HCT116 (cell line): ENCODE measurements at regions not wholly inside any gene's neighbourhood (a gene's known extent, or its start where the extent isn't known, plus 50 kb on each side); places are given as distances from the start of the nearest gene placed in this dataset.

ENCODE experiments used
- ATAC-seq: fragments of 200-7000 bp; cut with Tn5 transposase; 2 replicates; pipeline ENCODE4 v1.9.1; 2020; ENCODE audit warnings: mild to moderate bottlenecking, moderate library complexity
- BruUV-seq: library from RNA; stranded (reverse); fragments of 400-500 nt; replicated peaks from 2 replicates; lab custom pipeline; 2021; lab: Mats Ljungman, UMichigan
- CTCF ChIA-PET: fragments of 300-600 bp; sonication (Branson Sonifier 250); formaldehyde crosslinking; loops from one replicate; lab custom pipeline; 2021; ENCODE audit warnings: antibody characterized with exemption; lab: Charles Lee
- POLR2A ChIA-PET: fragments of 300-600, 350-600 bp; sonication (Branson Sonifier 250); formaldehyde crosslinking; loops from one replicate; lab custom pipeline; 2021; ENCODE audit warnings: antibody characterized with exemption; lab: Charles Lee
- RAD21 ChIA-PET, 2 experiments: fragments of 300-600 bp; sonication (Branson Sonifier 250); formaldehyde crosslinking; loops; one replicate each; lab custom pipeline; 2023; ENCODE audit warnings: low total read pairs in 2 of 2; ENCODE audit not compliant: uncharacterized antibody in 2 of 2, unreplicated experiment in 2 of 2, low non-redundant PET in 1 of 2; lab: Charles Lee
- DNase-seq: peaks from one replicate; pipeline ENCODE4 v3.0.0-alpha.2; 2010; ENCODE audit warnings: low read depth, low spot score
- H2AFZ ChIP-seq: fragments of 200-600 bp; shearing (Covaris generic), sonication (generic); 2 replicates; pipeline ENCODE4 v1.6.1; 2017; ENCODE audit warnings: low read depth, mixed run types, mixed read lengths, antibody characterized with exemption, low read length; ENCODE audit not compliant: poor library complexity, severe bottlenecking
- H3K27ac ChIP-seq: 2 replicates; pipeline ENCODE4 v1.5.1; 2012; ENCODE audit warnings: low read depth, low read length
- H3K27me3 ChIP-seq: fragments of 200-600 bp; sonication (generic); 2 replicates; pipeline ENCODE4 v1.6.1; 2016; ENCODE audit warnings: mixed run types, low read length, mixed read lengths; ENCODE audit not compliant: insufficient read depth
- H3K36me3 ChIP-seq, 2 experiments: fragments of 200-500 bp in 1 of 2; fragments of 200-600 bp in 1 of 2; sonication (Bioruptor generic) in 1 of 2; sonication (generic) in 1 of 2; 2 replicates each; pipeline versions ENCODE4 v1.5.1 to v1.6.1; 2014 to 2016; ENCODE audit warnings: low read length in 2 of 2, inconsistent platforms in 1 of 2, mixed read lengths in 1 of 2, mixed run types in 1 of 2; ENCODE audit not compliant: insufficient read depth in 2 of 2, control insufficient read depth in 1 of 2
- H3K4me1 ChIP-seq, 2 experiments: fragments of 200-600 bp in 1 of 2; sonication (generic) in 1 of 2; 2 replicates each; pipeline versions ENCODE4 v1.5.1 to v1.6.1; 2012 to 2017; ENCODE audit warnings: low read length in 2 of 2, inconsistent platforms in 1 of 2, mild to moderate bottlenecking in 1 of 2, mixed read lengths in 1 of 2, mixed run types in 1 of 2, moderate library complexity in 1 of 2; ENCODE audit not compliant: insufficient read depth in 2 of 2, control insufficient read depth in 1 of 2
- H3K4me2 ChIP-seq: fragments of 200-600 bp; sonication (generic); 2 replicates; pipeline ENCODE4 v1.6.1; 2017; ENCODE audit warnings: mixed run types, low read length, mixed read lengths
- H3K4me3 ChIP-seq, 2 experiments: fragments of 200-600 bp in 1 of 2; sonication (generic) in 1 of 2; replicated peaks in 1 of 2; 2 replicates each; pipeline ENCODE4 v1.5.1; 2011 to 2016; ENCODE audit warnings: low read length in 2 of 2, control low read depth in 1 of 2, low read depth in 1 of 2, mild to moderate bottlenecking in 1 of 2, mixed read lengths in 1 of 2, mixed run types in 1 of 2
- H3K79me2 ChIP-seq: fragments of 200-600 bp; sonication (generic); 2 replicates; pipeline ENCODE4 v1.6.1; 2017; ENCODE audit warnings: mild to moderate bottlenecking, mixed run types, low read length, moderate library complexity, mixed read lengths; ENCODE audit not compliant: insufficient read depth
- H3K9ac ChIP-seq: fragments of 200-600 bp; sonication (generic); 2 replicates; pipeline ENCODE4 v1.6.1; 2016; ENCODE audit warnings: low read length, mixed read lengths
- H3K9me2 ChIP-seq: fragments of 200-600 bp; sonication (generic), shearing (Covaris generic); 2 replicates; pipeline ENCODE4 v1.6.1; 2017; ENCODE audit warnings: mixed run types, mild to moderate bottlenecking, moderate library complexity; ENCODE audit not compliant: insufficient read depth
- H3K9me3 ChIP-seq, 2 experiments: fragments of 200-500 bp in 1 of 2; fragments of 200-600 bp in 1 of 2; sonication (Bioruptor generic) in 1 of 2; sonication (generic) in 1 of 2; 2 replicates each; pipeline ENCODE4 v1.6.1; 2014 to 2017; ENCODE audit warnings: low read length in 2 of 2, mixed read lengths in 2 of 2, inconsistent platforms in 1 of 2, low read depth in 1 of 2, mild to moderate bottlenecking in 1 of 2, mixed run types in 1 of 2, moderate library complexity in 1 of 2; ENCODE audit not compliant: control insufficient read depth in 1 of 2, insufficient read depth in 1 of 2
- H4K20me1 ChIP-seq: fragments of 200-600 bp; sonication (generic), shearing (Covaris generic); 2 replicates; pipeline ENCODE4 v1.6.1; 2017; ENCODE audit warnings: mixed run types, mild to moderate bottlenecking, moderate library complexity; ENCODE audit not compliant: insufficient read depth
- ATF3 ChIP-seq: IDR thresholded peaks from 2 replicates; pipeline ENCODE4 v1.6.1; 2012
- CBX3 ChIP-seq: IDR thresholded peaks from 2 replicates; pipeline ENCODE4 v1.6.1; 2012; ENCODE audit warnings: low read depth
- EGR1 ChIP-seq: IDR thresholded peaks from 2 replicates; pipeline ENCODE4 v1.6.1; 2012; ENCODE audit warnings: low read depth
- ELF1 ChIP-seq: IDR thresholded peaks from 2 replicates; pipeline ENCODE4 v1.6.1; 2012; ENCODE audit warnings: low read depth, borderline replicate concordance
- MAX ChIP-seq: IDR thresholded peaks from 2 replicates; pipeline ENCODE4 v1.6.1; 2012
- REST ChIP-seq: IDR thresholded peaks from 2 replicates; pipeline ENCODE4 v1.6.1; 2012; ENCODE audit warnings: low read depth
- SIN3A ChIP-seq: IDR thresholded peaks from 2 replicates; pipeline ENCODE4 v1.6.1; 2012; ENCODE audit warnings: low read depth
- SP1 ChIP-seq: IDR thresholded peaks from 2 replicates; pipeline ENCODE4 v1.6.1; 2012; ENCODE audit warnings: low read depth
- SRF ChIP-seq: IDR thresholded peaks from 2 replicates; pipeline ENCODE4 v1.6.1; 2012; ENCODE audit warnings: low read depth
- YY1 ChIP-seq: IDR thresholded peaks from 2 replicates; pipeline ENCODE4 v1.6.1; 2011; ENCODE audit warnings: low read length, low read depth, moderate library complexity, mild to moderate bottlenecking; ENCODE audit not compliant: insufficient replicate concordance; ENCODE audit errors: extremely low read depth
- ZBTB33 ChIP-seq: IDR thresholded peaks from 2 replicates; pipeline ENCODE4 v1.6.1; 2011; ENCODE audit warnings: mild to moderate bottlenecking, low read length, moderate library complexity; ENCODE audit not compliant: insufficient replicate concordance; ENCODE audit errors: extremely low read depth
- ZFX ChIP-seq: fragments of 450-650 bp; IDR thresholded peaks from 2 replicates; pipeline ENCODE4 v1.6.1; 2017
- intact Hi-C: fragments of 100-400 bp; cut with micrococcal nuclease; formaldehyde crosslinking; loops from 2 replicates; pipeline ENCODE4 v1.10.0; 2022

GRCh38 chr9:135178498-135178897 is 91.0 kb downstream of the OLFM1 start:
- no TSS peak for BruUV-seq
- Histone ChIP-seq H3K4me2 (no peak overlapping the region), H3K27me3 (peaks cover 23% of the 10 kb centered on the region; the same call in 1 of the 2 replicates), H3K9me3 (no peaks in the 10 kb centered on the region), H3K9me2 (no peaks in the 10 kb centered on the region), H3K4me1 (no peaks in the 10 kb centered on the region), H3K79me2 (no peaks in the 10 kb centered on the region), H3K9ac (no peak overlapping the region), H3K27ac (no peak overlapping the region), H3K4me3 (no peak overlapping the region), H4K20me1 (no peaks in the 10 kb centered on the region), H3K36me3 (no peaks in the 10 kb centered on the region), H2AFZ (no peak overlapping the region)
- ChIA-PET RAD21 (no interaction called here), CTCF (no interaction called here), POLR2A (no interaction called here)
- no peak for TF ChIP-seq REST
- TF ChIP-seq ZFX, result no peak
- TF ChIP-seq SP1, result no peak
- no peak for TF ChIP-seq SIN3A
- TF ChIP-seq ELF1, result no peak
- TF ChIP-seq EGR1, result no peak
- no peak for TF ChIP-seq YY1
- no peak for TF ChIP-seq ATF3
- no peak for TF ChIP-seq SRF
- TF ChIP-seq MAX, result no peak
- no peak for TF ChIP-seq ZBTB33
- TF ChIP-seq CBX3, result no peak
- ATAC-seq (no peak), DNase-seq (no peak)
- intact Hi-C loops, result no loop called here
